SKM-1 treated with dmso at 0.1 percent for 144 hours (cell line): ENCODE measurements at regions not wholly inside any gene's neighbourhood (a gene's known extent, or its start where the extent isn't known, plus 50 kb on each side); places are given as distances from the start of the nearest gene placed in this dataset.

Source experiments
- DNase-seq: peaks from one replicate; lab custom pipeline; 2025; ENCODE audit not compliant: unreplicated experiment; lab: John Stamatoyannopoulos, UW

GRCh38 chr6:47151232-47151898 is 109.2 kb upstream of the ADGRF1 start:
- no peak for DNase-seq

DNA sequence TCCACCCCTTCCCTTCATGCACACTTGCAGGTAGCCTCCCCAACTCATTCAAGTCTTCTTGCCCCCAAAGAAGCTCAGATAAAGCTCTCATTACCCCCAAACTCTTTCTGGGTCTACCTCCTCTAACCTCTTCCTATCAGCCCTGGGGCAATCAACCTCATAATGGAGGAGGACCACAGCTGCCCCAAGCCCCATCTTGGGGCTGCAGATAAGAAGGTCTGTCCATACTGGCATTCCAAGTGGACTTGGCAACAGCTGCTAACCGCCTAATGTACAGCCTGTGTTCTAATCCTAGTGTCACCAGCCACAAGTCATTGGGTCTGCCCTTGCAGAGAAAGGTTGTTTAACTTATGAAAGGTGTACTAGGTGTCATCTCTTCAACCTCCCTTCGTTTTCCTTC is 107.4 kb upstream of the ADGRF1 start:
- no peak for DNase-seq

GRCh38 chr6:47149066-47149465 is 106.9 kb upstream of the ADGRF1 start:
- no peak for DNase-seq

- no peak for DNase-seq
These were observed 105.8 kb upstream of the ADGRF1 start for GRCh38 chr6:47147836-47148344.

DNA sequence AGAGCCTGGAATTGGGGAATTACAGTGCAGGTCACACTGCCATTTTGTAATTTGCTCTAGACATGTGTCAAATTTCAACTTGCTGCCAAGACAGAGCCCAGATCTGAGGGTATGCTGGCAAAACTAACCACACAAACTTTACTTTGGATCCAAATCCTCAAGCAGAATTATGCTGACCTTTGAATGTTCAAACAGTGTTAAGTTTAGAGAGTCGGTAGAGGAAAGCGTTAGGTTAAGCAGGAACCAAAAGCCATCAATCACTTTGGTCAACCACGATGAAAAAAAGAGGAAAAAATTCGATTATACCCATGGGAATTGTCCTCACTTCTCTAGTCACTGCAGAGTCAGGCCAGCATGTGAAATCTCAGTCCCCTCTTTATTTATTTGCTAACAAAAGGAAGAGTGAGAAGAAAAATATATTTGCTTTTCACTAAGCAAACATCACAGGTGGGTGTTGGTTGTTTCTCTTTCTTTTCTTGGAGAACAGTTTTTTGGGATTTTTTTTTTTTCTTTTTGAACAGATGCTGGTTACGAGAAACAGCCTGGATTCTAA is 105.1 kb upstream of the ADGRF1 start:
- DNase-seq = no peak

- no peak for DNase-seq
These were observed 104.5 kb upstream of the ADGRF1 start for GRCh38 chr6:47146431-47147174.

- DNase-seq = no peak
These were observed 103.1 kb upstream of the ADGRF1 start for GRCh38 chr6:47145212-47145611.

DNA sequence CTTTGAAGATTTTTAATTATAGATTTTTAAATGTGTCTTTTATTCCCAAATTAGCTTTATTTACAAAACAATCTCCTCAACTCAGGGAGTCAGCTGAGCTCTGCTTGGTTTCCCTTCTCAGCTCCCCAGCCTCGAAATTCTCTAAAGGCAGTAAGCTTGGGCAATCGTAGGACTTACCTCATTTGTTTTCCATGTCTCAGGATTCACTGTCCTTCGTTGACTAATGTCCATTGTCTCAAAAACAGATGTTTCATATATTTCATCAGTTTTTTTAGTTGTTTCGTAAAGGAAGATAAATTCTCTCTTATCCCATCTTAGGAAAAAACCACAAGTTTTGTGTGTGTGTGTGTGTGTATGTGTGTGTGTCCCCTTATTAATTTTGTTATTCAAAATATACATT is 102.2 kb upstream of the ADGRF1 start:
- DNase-seq = no peak

GRCh38 chr6:47141963-47142362 is 99.8 kb upstream of the ADGRF1 start:
- no peak for DNase-seq

DNA sequence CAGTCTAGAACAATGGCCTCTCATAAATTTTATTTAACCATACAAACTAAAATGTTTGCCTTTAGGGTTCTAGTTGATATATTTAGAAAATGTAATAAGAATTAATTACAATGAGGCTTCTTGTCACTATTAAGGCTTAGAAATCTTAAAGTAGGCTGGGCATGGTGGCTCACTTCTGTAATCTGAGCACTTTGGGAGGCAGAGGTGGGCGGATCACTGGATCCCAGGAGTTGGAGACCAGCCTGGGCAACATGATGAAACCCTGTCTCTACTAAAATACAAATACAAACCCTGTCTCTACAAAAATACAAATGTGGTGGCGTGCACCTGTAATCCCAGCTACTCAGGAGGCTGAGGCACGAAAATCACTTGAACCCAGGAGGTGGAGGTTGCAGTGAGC is 99.0 kb upstream of the ADGRF1 start:
- DNase-seq = no peak

GRCh38 chr6:47138046-47138445 is 95.9 kb upstream of the ADGRF1 start:
- DNase-seq = no peak

DNA sequence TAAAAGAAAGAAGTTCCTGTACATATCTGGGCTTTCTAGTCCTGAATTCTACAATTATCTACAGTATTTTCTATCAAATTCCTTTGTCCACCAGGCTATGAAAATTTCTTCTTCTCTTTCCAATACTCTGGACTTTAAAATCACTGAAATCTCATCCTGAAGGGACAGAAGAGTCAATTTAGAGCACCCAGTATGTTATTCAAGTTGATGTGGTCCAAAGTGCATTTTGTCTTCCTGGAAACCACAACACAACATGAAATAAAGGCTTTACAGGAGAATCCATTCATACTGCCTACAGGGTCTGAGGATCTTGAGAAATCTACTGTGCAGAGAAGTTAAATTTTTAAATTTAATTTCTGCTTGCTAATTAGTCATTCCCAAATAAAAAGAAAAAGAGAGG is 94.9 kb upstream of the ADGRF1 start:
- no peak for DNase-seq

GRCh38 chr6:47135772-47136171 is 93.6 kb upstream of the ADGRF1 start:
- DNase-seq = peak; percentile 34

DNA sequence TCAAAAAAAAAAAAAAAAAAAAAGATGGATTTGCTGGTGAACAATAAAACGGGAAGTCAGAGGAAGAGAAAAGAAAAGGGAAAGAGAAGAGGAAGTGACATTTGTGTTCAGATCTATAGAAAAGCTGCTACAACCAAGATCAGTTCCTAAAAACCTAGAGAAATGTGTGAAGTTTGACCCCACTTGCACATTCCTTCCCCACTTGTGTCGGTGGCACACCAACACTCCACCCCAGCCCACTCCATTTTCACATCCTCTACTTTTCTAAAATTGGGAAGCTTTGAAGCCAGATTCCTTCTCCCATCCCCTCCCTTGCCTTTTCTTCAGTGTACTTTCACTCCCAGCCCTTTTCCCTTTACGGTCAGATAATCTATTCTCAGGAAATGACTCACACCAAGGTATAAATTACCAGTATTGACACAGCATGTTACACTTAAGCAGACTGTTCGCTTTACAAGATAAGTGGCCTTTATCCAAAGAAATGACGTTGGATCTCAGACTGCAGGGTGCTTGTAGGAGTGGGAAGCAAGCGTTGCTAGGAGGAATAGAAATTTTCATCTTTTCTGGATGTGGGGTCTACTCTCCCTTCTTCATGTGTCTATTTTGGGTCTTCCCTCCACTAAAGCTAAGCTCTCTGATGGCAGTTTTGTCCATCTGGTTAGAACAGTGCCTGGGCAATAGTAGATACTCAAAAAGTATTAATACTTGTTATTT is 92.5 kb upstream of the ADGRF1 start:
- DNase-seq = peak; percentile 90

- DNase-seq = no peak
These were observed 91.3 kb upstream of the ADGRF1 start for GRCh38 chr6:47133230-47134000.

- DNase-seq = no peak
These were observed 90.6 kb upstream of the ADGRF1 start for GRCh38 chr6:47132724-47133123.

- DNase-seq = no peak
These were observed 89.6 kb upstream of the ADGRF1 start for GRCh38 chr6:47131773-47132172.

- no peak for DNase-seq
These were observed 88.0 kb upstream of the ADGRF1 start for GRCh38 chr6:47130086-47130485.

DNA sequence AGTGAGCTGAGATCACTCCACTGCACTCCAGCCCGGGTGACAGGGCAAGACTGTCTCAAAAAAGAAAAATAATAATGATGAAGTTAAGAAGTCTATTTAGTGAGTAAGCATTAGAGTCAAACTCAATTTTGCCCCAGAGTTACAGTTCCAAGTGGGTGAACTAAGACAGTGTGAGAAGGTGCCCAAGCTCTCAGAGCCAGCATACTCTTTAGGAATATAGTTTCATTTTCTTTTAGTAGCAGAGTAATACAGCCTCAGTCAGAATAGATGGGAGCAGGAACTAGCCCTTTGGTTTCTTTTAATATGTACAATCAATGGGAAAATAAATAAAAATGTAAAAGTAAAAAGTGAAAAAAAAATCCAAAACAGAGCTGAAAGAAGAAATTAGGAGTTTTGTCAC is 87.0 kb upstream of the ADGRF1 start:
- no peak for DNase-seq

DNA sequence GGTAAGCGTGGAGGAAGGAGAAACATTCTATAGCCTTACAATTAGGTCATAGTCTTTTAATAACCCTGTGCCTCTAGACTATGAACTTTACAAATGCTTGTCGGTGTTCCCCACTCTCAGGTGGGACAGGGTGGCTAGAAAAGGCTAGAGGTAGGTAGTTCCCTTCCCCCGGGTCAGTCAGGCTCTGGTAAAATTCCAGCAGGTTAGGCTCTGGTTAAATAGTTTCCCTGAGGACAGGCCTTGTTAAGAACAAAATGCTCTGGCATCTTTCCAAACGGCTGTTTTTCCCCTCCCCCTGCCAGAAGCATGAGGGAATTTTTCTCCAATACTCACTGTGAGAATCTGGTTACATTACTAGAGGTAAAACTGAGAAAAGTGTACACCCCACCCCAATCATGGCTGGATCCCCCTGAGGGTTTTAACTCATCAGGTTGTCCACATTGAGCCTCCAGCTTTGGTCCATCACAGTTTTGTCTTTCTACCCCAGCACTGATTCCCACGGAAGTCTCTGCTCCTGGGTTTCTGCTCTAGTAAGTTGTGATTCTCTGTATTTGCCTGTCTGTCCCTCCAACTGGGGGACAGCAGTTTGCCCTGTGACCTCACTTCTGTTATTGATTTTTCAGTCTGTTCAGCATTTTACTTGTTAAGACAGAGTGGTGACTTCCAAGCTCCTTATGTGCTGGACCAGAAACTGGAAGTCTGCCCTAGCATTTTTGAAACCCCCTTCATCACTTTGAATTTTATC is 84.7 kb upstream of the ADGRF1 start:
- DNase-seq = no peak
